GM19397 (cell line): ENCODE measurements at regions not wholly inside any gene's neighbourhood (a gene's known extent, or its start where the extent isn't known, plus 50 kb on each side); places are given as distances from the start of the nearest gene placed in this dataset.
"Not testable (repeated sequence)": the region's sequence is repeated elsewhere in the genome, so short reads cannot be mapped to it uniquely, and the experiment has no call there.

Source experiments
- ATAC-seq: cut with Tn5 transposase; IDR thresholded peaks from one replicate; pipeline ENCODE4 v1.9.1; 2021; ENCODE audit warnings: mild to moderate bottlenecking, moderate library complexity; ENCODE audit not compliant: unreplicated experiment

GRCh38 chr10:32142646-32143045 lies 86.4 kb upstream of the KIF5B start:
- ATAC-seq, result no peak

GRCh38 chr10:32141018-32141807 lies 85.0 kb upstream of the KIF5B start:
- ATAC-seq, result no peak

GRCh38 chr10:32140403-32140802 lies 84.2 kb upstream of the KIF5B start:
- ATAC-seq, result no peak

GRCh38 chr10:32139223-32140073 lies 83.2 kb upstream of the KIF5B start:
- no peak for ATAC-seq

- ATAC-seq, result not testable (repeated sequence)
These were observed 80.7 kb upstream of the KIF5B start for GRCh38 chr10:32136927-32137326.

- ATAC-seq, result not testable (repeated sequence)
These were observed 79.6 kb upstream of the KIF5B start for GRCh38 chr10:32135796-32136195.

- no peak for ATAC-seq
These were observed 76.2 kb upstream of the KIF5B start for GRCh38 chr10:32132357-32132946.

- no peak for ATAC-seq
These were observed 75.2 kb upstream of the KIF5B start for GRCh38 chr10:32131388-32131787.

- no peak for ATAC-seq
These were observed 74.6 kb upstream of the KIF5B start for GRCh38 chr10:32130788-32131187.

GRCh38 chr10:32125023-32125422 lies 68.8 kb upstream of the KIF5B start:
- ATAC-seq, result no peak

- no peak for ATAC-seq
These were observed 66.8 kb upstream of the KIF5B start for GRCh38 chr10:32123021-32123420.

GRCh38 chr10:32121648-32122047 lies 65.4 kb upstream of the KIF5B start:
- ATAC-seq, result no peak

GRCh38 chr10:32120147-32120546 lies 63.9 kb upstream of the KIF5B start:
- no peak for ATAC-seq

GRCh38 chr10:32114508-32114907 lies 58.3 kb upstream of the KIF5B start:
- ATAC-seq, result no peak

- ATAC-seq, result no peak
These were observed 55.8 kb upstream of the KIF5B start for GRCh38 chr10:32112055-32112454.

GRCh38 chr10:32111585-32111984 lies 55.4 kb upstream of the KIF5B start:
- no peak for ATAC-seq

GRCh38 chr10:32110790-32111189 lies 54.6 kb upstream of the KIF5B start:
- no peak for ATAC-seq

GRCh38 chr10:32109603-32110002 lies 53.4 kb upstream of the KIF5B start:
- no peak for ATAC-seq
